ENCODE measurements at regions not wholly inside any gene's neighbourhood (a gene's known extent, or its start where the extent isn't known, plus 50 kb on each side); places are given as distances from the start of the nearest gene placed in this dataset.
A peak's percentile ranks its signal among the peaks of the same experiment; 100 is the strongest.

DNA sequence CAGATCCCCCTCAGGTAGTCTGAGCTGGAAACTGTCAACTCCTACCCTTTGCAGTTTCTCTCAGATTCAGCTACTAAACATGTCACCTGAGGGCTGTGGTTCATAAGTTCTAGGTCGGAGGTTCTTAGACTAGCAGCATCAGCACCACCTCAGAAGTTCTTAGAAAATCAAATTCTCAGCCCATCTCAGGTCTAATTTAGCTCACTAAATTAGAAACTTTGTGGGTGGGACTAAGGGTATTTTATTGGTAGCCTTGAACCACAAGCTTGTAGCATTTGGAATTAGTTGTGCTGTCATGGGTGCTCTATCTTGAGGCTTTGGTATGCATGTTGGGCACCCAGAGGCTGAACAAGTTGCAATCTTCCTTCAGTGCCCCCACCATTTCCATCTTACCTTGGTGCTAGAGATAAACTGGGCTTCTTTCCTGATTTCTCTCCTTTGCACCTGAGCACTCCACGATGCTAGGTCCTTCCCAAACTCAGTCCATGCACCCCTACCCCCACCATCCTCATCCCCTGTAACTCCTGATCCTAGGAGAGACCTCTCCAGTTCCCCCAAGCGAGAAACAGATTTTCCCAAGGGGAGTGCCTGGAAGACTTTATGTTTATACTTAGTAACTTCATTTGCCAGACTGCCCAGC is 54.2 kb downstream of the S1PR1 start:
- DNase-seq: no peak

DNA sequence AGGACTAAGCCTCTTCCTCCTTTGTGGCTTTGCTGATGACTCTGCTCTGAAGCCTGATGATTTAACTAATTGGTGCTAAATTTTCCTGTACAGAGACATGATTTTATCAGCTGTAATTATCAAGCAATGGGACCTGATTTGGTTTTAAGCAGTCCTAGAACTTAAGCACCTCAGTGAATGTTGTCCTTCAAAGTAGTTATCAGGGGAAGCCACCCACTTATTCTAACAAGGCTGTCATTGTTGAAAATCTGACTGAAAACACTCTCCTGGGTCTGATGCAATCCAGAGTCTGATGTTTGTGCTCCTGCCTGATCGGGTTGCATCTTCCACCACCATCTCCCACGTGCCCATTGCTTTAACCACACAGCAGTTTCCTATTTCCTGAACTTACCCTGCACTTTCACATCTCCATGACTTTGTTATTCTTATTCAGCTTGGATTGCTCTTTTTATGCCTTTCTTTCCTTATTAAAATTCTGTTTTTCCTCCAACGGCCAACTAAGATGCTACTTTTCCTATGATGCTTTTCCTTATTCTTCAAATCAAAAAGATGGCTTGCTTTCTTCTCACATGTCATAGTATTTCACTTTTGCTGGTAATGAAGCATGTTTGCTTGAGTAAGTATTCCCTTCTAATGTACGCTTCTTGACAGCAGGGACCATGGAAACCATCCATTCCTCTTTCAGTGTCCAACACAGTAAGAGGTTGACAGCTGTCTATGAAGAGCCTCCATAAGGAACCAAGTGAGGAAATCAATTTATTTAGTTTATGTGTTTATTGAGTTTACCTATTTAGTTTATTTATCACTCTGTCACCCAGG is 55.0 kb downstream of the S1PR1 start:
- DNase-seq: peak; percentile 80

DNA sequence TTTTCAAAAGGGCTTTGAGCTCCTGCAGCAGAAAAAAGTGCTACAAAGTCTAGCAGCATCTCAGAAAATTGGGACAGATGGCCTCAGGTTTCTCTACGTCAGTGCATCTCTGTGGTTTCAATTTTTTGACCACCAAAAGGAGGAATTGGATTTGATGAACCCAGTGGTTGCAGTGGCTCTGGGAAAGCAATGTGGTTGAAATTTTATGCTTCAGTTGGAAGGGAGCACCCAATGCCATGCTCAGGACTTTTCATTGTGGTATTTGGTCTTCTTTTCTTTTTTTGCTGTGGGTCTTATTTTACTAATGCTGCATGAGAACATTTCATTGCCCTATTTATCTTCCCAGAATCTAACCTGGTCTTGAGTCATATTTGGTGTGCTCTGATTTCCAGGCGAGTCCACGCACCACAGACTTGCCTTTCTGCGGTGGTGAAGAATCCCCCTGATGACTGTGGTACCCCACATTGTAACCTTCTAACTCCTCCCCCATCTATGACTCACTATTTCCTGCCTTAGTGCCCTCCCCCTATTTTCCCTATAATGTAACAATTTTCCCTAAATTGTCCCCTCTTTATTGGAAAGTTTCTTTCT is 56.7 kb downstream of the S1PR1 start:
- DNase-seq: peak; percentile 76

DNA sequence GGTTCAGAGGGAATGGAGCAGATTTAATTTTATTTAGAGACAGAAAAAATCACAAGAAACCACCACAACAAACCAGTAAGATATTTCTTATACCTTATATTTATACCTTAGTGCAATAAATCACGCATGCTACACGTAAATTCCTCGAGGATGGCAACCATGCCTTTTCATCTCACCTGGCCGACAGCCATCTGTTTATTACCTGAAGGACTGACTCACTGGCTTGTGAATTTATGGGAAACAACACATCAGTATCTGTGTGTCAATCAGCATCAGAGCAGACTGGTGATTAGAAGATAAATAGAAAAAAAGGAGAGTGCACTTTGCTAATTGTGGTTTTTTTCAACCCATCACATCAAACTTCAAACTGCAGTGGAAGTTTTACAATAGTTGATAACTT is 58.4 kb downstream of the S1PR1 start:
- no peak for DNase-seq

DNA sequence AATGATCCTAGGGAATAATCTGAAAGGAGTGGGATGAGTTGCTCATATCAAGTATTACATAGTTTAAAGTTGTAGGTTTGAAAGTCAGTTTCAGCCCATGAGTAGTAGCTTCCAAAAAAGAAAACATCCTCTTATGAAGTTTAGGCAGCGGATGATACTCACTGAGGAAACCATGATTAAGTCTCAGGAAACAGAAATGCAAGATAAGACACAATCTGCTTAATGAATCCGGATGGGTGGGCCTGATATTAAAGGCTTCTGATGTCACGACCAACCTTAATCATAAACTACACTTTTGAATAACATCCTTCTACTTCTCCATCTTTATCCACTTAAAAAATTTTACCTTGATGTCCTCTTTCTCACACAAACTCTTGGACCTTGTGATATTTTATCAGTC is 61.8 kb downstream of the S1PR1 start:
- no peak for DNase-seq

DNA sequence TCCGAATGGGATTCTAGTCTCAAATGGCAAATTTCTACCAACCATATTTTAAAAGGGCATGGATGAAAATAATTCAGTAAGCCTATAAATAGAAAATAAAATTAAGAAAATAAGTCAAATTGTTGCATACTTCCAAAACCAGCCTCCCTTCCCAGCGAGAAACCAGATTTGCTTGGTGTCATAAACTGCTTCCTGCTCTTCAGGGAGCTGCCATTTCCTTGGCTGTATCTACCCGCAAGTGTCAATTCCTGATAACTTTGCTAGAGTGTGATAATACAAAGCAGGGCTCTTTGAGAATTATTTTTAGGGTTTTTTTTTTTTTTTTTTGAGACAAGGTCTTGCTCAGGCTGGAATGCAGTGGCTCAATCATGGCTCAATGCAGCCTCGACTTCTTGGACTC is 62.3 kb downstream of the S1PR1 start:
- DNase-seq: no peak

DNA sequence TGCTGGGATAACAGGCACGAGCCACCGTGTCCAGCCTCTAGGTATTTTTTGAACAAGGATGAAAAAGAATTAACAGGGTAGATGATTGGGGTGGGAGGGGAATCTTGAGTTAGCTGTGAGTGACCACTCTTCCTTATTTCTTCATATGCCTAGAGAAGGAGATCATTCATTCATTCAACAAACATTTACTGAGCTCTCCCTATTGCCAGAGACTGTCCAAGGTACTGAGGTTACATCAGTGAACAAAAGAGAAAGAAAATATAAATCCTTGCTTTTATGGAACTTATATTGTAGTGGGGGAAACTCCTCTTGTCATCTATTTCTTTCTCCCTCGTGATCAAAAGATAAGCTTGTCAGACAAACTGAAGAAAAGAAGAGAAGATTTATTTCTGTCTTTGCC is 62.9 kb downstream of the S1PR1 start:
- DNase-seq: no peak

DNA sequence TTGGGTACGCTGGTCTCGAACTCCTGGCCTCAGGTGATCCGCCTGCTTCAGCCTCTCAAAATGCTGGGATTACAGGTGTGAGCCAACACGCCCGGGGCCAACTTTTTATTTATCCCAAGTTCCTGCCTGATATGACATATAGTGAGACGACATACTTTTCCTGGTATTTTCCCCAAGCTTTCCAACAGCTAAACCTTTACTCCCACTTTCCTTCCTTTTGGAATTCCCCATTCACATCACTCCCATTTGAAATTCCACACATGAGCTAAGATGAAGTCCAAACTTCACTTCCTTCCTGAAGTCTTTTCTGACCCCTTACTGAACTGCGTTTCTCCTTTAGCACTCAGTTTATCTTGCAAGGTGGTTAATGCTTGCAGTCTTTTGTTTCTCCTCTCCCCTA is 64.1 kb downstream of the S1PR1 start:
- no peak for DNase-seq

DNA sequence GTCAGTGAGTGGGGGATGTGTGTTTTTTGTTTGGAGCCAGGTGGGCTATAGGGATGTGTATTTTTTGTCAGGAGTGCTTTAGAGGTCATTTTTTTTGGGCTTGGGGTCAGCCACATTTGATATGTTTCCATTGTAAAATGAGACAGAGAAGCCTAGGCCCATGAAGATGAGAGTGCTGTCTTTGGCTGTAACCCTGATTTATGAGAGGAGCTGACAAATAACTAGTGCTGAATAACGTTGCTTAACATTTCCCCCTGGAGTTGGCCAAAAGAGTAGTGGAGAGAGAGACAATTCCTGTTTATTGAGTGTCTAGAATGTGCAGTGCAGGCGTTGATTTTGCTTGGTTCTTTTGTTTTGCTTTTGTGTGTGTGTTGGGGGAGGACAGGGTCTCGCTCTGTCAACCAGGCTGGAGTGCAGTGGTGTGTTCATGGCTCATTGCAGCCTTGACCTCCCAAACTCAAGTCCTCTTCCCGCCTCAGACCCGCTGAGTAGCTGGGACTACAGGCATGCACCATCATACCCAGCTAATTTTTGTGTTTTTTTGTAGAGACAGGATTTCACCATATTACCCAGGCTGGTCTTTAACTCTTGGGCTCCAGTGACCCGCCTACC is 64.7 kb downstream of the S1PR1 start:
- DNase-seq: no peak

DNA sequence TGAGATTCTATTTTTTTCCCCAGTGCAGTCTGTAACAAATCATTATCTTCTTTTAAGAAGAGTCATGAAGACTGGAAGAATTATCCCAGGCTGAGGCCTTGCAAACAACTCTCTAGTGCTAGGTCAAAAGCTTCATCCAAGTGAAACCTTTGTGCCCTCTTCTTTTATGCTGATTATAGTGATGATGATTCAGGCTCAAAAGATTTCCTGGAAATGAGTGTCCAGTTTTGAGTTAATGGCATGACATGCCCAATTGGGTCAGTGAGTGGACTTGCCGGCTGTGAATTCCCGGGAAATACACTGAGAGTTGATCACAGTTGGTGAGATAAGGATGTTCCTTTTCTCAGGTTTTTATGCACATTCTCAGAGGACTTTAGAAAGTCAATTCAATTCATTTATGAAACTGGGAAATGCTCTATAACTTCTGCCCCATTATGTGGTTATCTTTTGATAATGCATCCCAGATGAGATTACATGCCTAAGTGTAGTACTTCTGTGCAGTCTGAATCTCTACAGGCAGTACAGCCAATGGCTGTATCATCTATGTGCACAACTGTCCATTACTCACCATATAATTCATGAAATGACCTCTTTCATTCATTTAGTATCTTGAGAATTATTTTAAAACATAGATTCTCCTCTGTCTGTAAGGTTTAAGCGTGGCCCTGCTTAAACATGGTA is 66.2 kb downstream of the S1PR1 start:
- DNase-seq: peak; percentile 26

DNA sequence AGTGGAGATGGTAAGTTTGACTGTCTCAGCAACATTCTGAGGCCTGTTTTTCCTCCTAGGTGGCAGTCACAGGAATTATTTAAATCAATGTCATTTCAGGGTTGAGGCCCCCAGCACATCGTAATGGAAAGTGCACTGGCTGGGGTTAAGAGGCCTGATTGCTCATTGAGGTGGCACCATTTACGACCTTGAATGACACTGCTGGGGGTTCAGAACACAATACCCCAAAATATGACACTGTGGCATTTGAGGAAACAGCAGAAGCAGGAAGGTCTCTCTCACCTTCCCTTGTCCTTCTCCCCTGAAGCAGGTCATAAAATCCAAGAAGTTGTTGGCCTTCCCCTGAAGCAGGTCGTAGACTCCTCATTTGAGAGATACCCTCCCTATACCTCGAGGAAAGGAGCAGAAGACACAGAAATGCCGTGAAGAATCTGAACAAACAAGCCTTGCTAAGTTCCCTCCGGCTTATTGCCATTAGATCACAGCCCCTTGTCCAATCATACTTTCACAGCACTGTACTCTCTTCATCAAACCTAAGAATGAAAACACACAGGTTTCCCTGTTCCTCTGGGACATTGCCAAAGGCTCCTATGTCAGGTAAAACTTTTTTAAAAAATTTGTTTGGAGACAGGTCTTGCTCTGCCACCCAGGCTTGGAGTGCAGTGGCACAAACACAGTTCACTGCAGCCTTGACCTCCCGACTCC is 71.3 kb downstream of the S1PR1 start:
- DNase-seq: no peak

DNA sequence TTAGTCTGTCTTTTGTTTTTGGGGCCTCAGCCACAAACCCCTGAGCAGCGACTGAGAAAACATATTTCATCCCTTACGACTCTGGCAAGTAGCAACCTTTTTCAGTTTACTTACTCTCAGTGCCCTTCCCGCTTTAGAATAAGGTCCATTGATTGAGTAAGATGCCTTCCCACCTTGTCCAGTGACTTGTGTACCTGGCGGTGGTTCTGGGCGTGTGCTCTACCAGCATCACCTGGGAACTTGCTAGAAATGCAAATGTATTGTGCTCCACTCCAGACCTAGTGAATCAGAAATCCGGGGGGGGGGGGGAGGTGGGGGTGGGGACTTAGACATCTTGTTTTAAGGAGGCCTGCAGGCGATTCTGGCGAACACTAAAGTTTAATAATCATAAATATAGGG is 72.1 kb downstream of the S1PR1 start:
- DNase-seq: no peak

DNA sequence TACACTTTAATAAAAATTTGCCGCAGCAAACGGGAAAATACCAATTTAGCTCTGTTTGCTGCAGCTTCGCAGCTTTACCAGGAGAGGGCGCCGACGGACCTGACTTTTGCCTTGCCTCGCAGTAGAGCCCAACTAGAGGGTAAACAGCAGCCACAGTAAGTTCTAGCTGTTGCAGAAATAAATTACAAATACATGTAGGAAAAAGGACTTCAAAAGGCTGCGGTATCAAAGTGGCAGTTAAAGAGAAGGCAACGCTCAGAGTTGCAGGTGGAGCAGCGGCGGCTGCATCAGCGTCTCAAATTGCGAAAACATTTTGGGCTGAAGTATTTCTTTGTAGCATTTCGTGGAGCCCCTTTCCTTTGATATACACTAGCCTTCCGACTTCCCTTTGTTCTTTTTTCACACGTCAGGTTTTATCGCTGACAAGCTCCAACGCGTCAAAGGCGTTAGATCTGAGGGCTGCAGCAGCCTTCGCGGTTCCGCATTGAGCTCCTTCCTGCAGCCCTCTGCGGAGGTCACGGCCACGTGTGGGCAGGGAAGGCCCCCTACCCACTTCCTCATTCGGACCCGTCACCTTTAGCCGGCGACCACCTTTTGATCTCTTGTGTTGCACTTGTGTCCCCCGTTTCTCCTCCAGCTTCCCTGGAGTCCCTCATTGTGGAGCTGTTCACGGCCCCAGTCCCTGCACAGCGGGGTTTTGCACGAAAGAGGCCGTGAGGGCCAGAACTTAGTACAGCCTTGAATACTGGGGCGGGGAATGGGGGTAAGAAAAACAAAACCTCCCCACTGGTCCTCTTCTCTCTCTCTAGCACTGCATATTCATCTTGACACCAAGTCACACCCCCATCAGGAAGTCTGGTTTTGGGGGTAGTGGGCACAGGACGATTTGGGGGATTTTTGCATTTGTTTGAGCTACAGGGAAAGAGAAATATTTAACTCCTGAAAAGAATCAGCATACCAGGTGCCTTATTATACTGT is 72.8 kb downstream of the S1PR1 start:
- DNase-seq: peak; percentile 53

DNA sequence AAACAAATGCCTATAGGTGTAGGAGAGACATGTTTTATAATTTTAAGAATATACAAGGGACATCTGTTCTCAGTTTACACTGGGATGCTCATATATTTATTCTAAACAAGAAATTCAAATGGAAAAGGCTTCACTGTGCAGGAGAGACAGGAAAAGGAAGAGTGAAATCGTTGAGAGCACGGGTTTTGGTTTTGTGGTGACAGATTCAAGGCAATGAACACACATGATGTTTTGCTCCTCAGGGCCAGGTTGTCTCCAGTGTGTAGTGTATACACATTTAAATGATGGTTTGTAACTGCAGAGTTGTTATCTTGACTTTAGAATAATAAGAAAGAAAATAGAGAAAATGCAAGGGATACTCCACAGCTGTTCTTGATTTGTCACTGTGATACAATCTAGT is 73.7 kb downstream of the S1PR1 start:
- DNase-seq: no peak

DNA sequence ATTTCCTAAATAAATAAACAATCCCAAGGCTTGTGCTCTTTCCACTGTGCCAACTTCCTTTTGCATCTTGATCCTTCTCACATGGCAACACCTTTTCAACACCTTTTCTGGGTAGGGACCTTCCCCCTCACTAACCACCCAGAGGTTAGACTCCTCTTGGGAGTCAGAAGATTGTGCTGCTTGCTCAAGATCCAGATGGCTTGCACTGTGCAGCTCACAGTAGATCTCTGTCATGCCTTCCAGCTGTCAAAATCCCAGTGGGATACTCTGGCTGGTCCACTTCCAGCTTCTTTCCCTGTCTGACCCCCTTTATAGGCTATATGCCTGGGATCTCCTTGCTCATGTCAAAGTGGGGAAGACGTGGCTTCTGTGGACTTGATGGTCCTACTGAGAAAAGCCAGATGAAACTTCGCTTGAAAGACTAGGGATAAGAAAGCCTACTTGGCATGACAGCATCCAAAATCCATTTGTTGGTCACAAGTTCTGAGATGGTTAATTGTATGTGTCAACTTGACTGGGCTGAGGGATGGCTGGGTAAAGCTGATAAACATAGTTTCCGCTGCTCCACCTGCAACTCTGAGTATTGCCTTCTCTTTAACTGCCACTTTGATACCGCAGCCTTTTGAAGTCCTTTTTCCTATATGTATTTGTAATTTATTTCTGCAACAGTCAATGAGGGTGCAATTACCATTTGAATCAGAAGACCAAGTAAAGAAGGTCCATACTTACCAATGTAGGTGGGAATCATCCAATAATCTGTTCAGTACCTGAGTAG is 74.5 kb downstream of the S1PR1 start:
- no peak for DNase-seq

DNA sequence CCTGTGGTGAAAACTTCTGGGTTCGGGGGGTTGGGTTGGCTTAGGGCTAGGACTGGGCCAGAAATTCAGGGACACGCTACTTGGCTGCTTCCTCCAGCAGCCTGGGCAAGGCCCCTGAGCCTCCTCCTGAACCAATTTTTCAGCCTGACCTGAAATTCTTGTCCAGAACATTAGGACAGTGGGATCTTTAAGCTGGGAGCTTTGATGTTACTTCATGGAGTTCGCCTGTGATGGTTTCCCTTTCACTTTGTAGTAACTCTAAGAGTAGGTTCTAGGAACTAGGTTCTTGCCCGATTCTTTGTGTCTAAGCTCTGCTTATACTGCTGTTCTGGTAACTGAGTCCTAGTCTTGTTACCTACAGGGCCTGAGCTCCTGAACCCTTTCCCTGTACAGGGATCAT is 75.3 kb downstream of the S1PR1 start:
- DNase-seq: no peak

DNA sequence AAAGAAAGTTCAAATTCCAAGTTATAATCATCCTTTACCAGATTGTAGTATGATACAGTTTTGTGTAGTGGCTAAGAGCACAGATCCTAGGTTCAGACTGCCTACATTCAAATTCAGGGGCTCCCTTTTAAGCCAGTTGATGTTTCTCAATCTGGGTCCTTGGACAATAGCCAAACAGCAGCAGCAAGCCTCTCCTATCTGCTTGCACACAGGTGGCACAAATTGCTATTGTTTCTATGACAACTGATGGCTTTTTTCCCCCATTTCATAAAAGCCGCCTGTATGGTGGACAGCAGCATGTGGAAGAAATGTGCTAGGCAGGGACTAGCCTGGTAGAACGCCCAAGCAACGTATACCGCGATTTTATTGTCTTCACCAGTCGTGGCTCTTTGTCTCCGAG is 76.5 kb downstream of the S1PR1 start:
- DNase-seq: no peak

DNA sequence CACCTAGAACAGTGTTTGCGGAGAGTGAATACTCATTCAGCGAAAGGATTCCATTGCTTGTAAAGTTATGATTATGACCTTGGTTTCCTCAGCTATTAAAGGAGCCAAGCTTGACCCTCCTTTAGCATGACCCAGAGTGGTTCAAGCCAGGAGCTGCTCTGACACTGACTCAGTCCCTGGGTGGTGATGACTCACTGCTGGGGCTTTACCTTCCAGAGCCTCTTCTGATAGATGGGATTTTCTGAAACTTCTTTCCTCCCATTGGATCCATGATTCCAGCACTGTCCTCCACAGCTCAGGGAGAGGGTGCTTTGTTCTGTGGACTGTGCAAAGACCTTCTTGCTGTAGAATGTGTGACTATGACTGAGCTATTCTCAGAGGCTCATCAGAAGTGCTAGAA is 77.4 kb downstream of the S1PR1 start:
- peak; percentile 57 for DNase-seq

DNA sequence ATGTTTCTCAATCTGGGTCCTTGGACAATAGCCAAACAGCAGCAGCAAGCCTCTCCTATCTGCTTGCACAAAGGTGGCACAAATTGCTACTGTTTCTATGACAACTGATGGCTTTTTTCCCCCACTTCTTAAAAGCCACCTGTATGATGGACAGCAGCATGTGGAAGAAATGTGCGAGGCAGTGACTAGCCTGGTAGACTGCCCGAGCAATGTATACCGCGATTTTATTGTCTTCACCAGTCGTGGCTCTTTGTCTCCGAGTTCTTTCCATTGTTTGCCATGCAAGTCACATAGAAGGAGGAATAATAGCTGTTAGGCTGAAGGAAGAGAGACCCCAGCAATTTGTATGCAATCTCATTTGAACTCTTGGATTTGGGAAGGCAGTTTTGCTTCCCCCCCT is 79.4 kb downstream of the S1PR1 start:
- DNase-seq: no peak

DNA sequence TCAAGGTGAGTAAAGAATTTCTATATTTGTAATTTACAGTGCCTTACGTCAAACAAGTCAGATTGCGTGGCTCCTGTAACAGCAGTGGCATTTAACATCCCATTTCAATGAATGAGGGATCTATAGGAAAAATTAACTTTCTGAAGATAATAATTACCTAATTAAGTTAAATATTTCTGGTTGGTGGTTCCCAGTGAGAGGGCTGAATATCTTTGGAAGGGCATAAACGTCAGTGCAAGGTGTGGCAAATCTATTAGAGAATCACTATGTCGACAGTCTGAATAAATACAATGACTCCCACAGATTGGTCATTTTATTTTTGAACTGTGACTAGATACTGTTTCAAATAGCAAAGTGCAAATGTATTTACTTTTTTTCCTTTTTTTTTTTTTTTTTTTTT is 80.0 kb downstream of the S1PR1 start:
- no peak for DNase-seq

DNA sequence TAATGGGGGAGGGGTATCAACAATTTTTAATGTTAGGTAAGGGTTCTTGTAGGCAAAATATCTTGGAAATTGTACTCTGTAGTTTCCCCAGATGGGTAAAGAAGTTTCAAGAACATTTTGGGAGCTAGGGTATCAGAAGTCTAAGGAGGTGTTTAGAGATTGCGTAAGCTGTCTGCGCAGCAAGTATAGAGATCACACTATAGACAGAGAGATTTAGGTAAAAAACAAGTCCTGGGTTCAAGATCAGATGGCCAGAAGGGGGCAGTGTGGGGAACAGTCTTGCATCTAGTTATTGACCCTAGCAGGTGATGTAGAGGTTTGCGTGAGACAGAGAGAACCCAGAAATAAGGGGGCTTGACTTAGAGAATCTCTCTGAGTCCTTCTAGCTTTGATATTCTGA is 80.8 kb downstream of the S1PR1 start:
- no peak for DNase-seq

All from fibroblast of skin of right biceps (primary cell).